OCI-LY3 (cell line): ENCODE measurements at regions not wholly inside any gene's neighbourhood (a gene's known extent, or its start where the extent isn't known, plus 50 kb on each side); places are given as distances from the start of the nearest gene placed in this dataset.

Experiments
- CTCF ChIP-seq: fragments of 200-600, 300-600 bp; sonication (generic); IDR thresholded peaks from 2 replicates; pipeline ENCODE4 v1.5.1; 2014; ENCODE audit warnings: antibody characterized with exemption, low read length, low read depth
- EZH2phosphoT487 ChIP-seq: fragments of 200-600 bp; shearing (Covaris generic); IDR thresholded peaks from 2 replicates; pipeline ENCODE4 v1.6.1; 2018; ENCODE audit warnings: antibody characterized with exemption, mixed run types, low read depth

- TF ChIP-seq CTCF: no peak
- TF ChIP-seq EZH2phosphoT487: no peak
Observed at GRCh38 chr17:17402558-17402957, 74.2 kb upstream of the MED9 start.
